Gastrocnemius medialis (tissue), 4 donors: ENCODE measurements at regions not wholly inside any gene's neighbourhood (a gene's known extent, or its start where the extent isn't known, plus 50 kb on each side); places are given as distances from the start of the nearest gene placed in this dataset.

Experiments
- CTCF ChIP-seq, 5 experiments: fragments of 450-650 bp in 3 of 5; fragments of 200-600 bp in 2 of 5; sonication (generic) in 2 of 5; IDR thresholded peaks in 4 of 5; conservative IDR thresholded peaks in 1 of 5; 1 replicate in 4 of 5; 2 replicates in 1 of 5; pipeline ENCODE4 v1.5.1; 2016 to 2019; ENCODE audit warnings: antibody characterized with exemption in 5 of 5, mild to moderate bottlenecking in 3 of 5, moderate library complexity in 3 of 5
- POLR2A ChIP-seq, 2 donors: fragments of 450-650 bp; IDR thresholded peaks; one replicate each; pipeline ENCODE4 v1.6.1; 2017; ENCODE audit warnings: antibody characterized with exemption in 2 of 2, mild to moderate bottlenecking in 2 of 2, moderate library complexity in 2 of 2

GRCh38 chr7:106493041-106493731 is 167.8 kb downstream of the CCDC71L start:
- TF ChIP-seq CTCF (IDR thresholded peaks at IDR 0.05 in 4 of 5, conservative IDR thresholded peaks at IDR 0.05 in 1 of 5), result no peak
- no peak for TF ChIP-seq POLR2A (IDR thresholded peaks at IDR 0.05)
